IPS-NIHi11 (cell line): ENCODE measurements at regions not wholly inside any gene's neighbourhood (a gene's known extent, or its start where the extent isn't known, plus 50 kb on each side); places are given as distances from the start of the nearest gene placed in this dataset.
A peak's percentile ranks its signal among the peaks of the same experiment; 100 is the strongest.
"Not testable (repeated sequence)": the region's sequence is repeated elsewhere in the genome, so short reads cannot be mapped to it uniquely, and the experiment has no call there.

Experiments
- DNase-seq: peaks from one replicate; pipeline ENCODE4 v3.0.0; 2012; ENCODE audit warnings: mixed read lengths, low spot score

GRCh38 chrX:82292803-82293202 lies 1090.9 kb downstream of the SH3BGRL start:
- DNase-seq, result no peak

GRCh38 chrX:82320569-82320968 lies 1118.7 kb downstream of the SH3BGRL start:
- DNase-seq, result no peak

GRCh38 chrX:82333575-82333974 lies 1131.7 kb downstream of the SH3BGRL start:
- DNase-seq, result no peak

- DNase-seq, result no peak
Observed at GRCh38 chrX:82335772-82336171, 1133.9 kb downstream of the SH3BGRL start.

GRCh38 chrX:82342531-82342930 lies 1140.6 kb downstream of the SH3BGRL start:
- DNase-seq, result no peak

- no peak for DNase-seq
Observed at GRCh38 chrX:82362550-82362949, 1145.5 kb upstream of the POU3F4 start.

- DNase-seq, result no peak
Observed at GRCh38 chrX:82362990-82363389, 1145.1 kb upstream of the POU3F4 start.

GRCh38 chrX:82370978-82371646 lies 1137.0 kb upstream of the POU3F4 start:
- DNase-seq, result no peak

- no peak for DNase-seq
Observed at GRCh38 chrX:82384401-82384800, 1123.7 kb upstream of the POU3F4 start.

- DNase-seq, result peak; percentile 2
Observed at GRCh38 chrX:82412858-82413257, 1095.2 kb upstream of the POU3F4 start.

GRCh38 chrX:82442281-82442680 lies 1065.8 kb upstream of the POU3F4 start:
- no peak for DNase-seq

- DNase-seq, result no peak
Observed at GRCh38 chrX:82451725-82452124, 1056.4 kb upstream of the POU3F4 start.

GRCh38 chrX:82455852-82456251 lies 1052.2 kb upstream of the POU3F4 start:
- DNase-seq, result not testable (repeated sequence)

- no peak for DNase-seq
Observed at GRCh38 chrX:82458207-82458754, 1049.8 kb upstream of the POU3F4 start.

- no peak for DNase-seq
Observed at GRCh38 chrX:82466994-82467393, 1041.1 kb upstream of the POU3F4 start.
